ENCODE measurements at regions not wholly inside any gene's neighbourhood (a gene's known extent, or its start where the extent isn't known, plus 50 kb on each side); places are given as distances from the start of the nearest gene placed in this dataset.

DNA sequence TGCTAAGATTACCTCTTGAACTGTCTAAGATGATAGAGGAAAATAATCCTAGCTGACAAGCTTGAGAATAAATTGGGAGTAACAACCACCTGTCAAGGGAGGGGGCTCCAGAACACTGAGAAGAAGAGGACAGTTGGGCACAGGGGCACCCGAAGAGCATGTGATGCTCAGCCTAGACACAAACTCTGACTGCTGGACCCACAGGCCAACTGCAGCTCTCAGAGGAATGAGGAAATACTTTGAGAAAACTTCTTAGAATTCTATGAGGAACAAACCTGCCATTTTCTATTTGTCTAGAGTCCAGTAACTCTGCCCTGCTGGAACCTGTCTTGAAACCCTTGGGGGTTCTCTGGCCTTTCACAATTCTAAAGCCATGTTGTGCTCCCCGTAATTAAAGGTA is 124.1 kb upstream of the KCNK2 start:
- Histone ChIP-seq H3K4me1 (no peaks in the 10 kb centered on the region), H3K4me3 (no peak overlapping the region), H3K27me3 (no peaks in the 10 kb centered on the region), H3K36me3 (no peaks in the 10 kb centered on the region), H3K27ac (no peak overlapping the region), H3K9me3 (peaks cover 0 to 4% (median 0%) of the 10 kb centered on the region in 4 donors)
- WGBS, 2 donors, result 81 to 88% methylated on average over 2 of the region's 2 CpGs
- intact Hi-C loops (cut with DNase I), result no loop called here
- TF ChIP-seq POLR2AphosphoS5 (IDR thresholded peaks at IDR 0.05) (no peak), EP300 (IDR thresholded peaks at IDR 0.05) (no peak), POLR2A (IDR thresholded peaks at IDR 0.05) (no peak)
- TF ChIP-seq, protein P1, sequence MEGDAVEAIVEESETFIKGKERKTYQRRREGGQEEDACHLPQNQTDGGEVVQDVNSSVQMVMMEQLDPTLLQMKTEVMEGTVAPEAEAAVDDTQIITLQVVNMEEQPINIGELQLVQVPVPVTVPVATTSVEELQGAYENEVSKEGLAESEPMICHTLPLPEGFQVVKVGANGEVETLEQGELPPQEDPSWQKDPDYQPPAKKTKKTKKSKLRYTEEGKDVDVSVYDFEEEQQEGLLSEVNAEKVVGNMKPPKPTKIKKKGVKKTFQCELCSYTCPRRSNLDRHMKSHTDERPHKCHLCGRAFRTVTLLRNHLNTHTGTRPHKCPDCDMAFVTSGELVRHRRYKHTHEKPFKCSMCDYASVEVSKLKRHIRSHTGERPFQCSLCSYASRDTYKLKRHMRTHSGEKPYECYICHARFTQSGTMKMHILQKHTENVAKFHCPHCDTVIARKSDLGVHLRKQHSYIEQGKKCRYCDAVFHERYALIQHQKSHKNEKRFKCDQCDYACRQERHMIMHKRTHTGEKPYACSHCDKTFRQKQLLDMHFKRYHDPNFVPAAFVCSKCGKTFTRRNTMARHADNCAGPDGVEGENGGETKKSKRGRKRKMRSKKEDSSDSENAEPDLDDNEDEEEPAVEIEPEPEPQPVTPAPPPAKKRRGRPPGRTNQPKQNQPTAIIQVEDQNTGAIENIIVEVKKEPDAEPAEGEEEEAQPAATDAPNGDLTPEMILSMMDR (IDR thresholded peaks at IDR 0.05), result no peak
- DNase-seq, result no peak

DNA sequence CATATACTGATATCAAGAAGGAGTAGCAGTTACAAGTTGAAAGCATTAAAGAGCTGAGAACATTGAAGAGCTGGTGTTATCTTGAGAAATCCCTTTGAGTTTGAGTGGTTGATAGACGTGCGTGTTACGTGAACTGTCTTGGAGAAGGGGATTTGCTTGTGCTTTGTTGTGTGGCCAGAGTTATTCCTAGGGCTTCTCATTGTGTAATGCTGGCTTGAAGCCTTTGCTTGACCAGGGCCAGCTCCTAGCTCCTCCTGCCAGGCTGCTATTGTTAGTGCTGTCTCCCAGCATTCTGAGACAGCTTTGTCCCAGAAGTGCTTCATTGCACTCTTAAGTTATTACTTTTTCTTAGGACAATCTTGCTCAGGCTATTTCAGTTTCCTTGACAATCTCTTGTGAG is 116.2 kb upstream of the KCNK2 start:
- TF ChIP-seq EP300 (IDR thresholded peaks at IDR 0.05) (no peak), POLR2A (IDR thresholded peaks at IDR 0.05) (no peak), POLR2AphosphoS5 (IDR thresholded peaks at IDR 0.05) (no peak)
- TF ChIP-seq, protein P1 (IDR thresholded peaks at IDR 0.05), result no peak
- no peaks in the 10 kb centered on the region for H3K36me3 ChIP-seq
- no peak for DNase-seq
- no peak overlapping the region for H3K4me3 ChIP-seq
- no peaks in the 10 kb centered on the region for H3K27me3 ChIP-seq
- H3K27ac ChIP-seq, result no peak overlapping the region
- no peaks in the 10 kb centered on the region for H3K9me3 ChIP-seq
- 75 to 83% methylated on average over 3 of the region's 3 CpGs for WGBS, 2 donors
- H3K4me1 ChIP-seq, result no peaks in the 10 kb centered on the region
- intact Hi-C loops (cut with DNase I), result no loop called here

DNA sequence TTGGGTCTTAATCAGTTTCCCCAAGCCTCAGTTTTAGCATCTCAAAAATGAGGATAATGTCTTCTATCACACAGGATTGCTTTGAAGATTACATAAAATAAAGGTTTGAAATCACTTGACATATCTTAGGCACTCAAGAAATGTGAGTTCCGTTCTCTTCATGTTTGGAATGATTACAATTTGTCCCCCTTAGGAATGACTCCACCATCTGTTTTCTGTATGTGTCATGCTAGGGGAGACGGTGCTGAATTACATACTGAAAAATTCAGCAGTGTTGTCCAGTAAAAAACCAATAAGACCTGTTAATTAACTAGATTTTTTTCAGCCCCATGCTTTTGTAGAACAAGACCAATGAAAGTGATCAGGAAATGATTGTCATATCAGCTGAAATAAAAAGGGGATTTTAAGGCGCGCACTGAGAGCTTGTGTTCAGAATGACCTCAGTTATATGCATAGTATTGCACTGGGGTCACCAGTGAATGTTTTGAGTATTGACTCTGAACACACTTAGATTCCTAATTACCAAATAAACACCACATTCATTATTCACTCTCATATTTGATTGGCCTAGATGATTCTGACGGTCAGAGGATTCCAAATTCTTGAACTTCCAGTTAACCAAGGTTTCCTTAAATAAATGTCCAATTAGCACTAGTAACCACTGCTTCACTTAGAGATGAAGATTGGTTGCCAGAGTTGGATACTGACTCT is 114.5 kb upstream of the KCNK2 start:
- Histone ChIP-seq H3K4me3 (no peak overlapping the region), H3K27me3 (no peaks in the 10 kb centered on the region), H3K9me3 (no peaks in the 10 kb centered on the region), H3K4me1 (no peaks in the 10 kb centered on the region), H3K27ac (no peak overlapping the region), H3K36me3 (no peaks in the 10 kb centered on the region)
- TF ChIP-seq EP300 (IDR thresholded peaks at IDR 0.05) (no peak), POLR2A (IDR thresholded peaks at IDR 0.05) (no peak), POLR2AphosphoS5 (IDR thresholded peaks at IDR 0.05) (no peak)
- TF ChIP-seq, protein P1 (IDR thresholded peaks at IDR 0.05), result no peak
- intact Hi-C loops (cut with DNase I), result no loop called here
- no peak for DNase-seq
- 79 to 82% methylated on average over 5 of the region's 5 CpGs for WGBS, 2 donors

DNA sequence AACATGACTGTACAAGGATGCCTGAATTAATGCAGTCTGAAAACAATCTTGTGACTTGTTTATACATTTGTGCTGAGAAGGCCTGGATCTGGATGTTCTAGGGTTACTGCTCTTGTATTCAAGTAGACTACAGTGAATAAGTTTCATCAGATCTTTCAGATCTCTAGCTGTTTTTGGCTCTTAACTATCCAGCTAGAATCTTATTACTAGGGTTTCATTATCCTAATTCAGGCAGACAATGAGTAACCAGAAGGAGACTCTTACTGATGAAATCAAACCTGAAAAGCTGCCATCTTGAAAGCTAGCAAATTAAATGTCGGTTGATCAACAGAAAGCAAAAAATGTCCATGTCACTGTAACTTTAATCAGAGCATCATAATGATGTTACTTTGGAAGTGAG is 112.5 kb upstream of the KCNK2 start:
- Histone ChIP-seq H3K4me1 (no peaks in the 10 kb centered on the region), H3K27ac (no peak overlapping the region), H3K4me3 (no peak overlapping the region), H3K9me3 (no peaks in the 10 kb centered on the region), H3K36me3 (no peaks in the 10 kb centered on the region), H3K27me3 (no peaks in the 10 kb centered on the region)
- TF ChIP-seq POLR2AphosphoS5 (IDR thresholded peaks at IDR 0.05), result no peak
- TF ChIP-seq, protein P1 (IDR thresholded peaks at IDR 0.05), result no peak
- no peak for TF ChIP-seq EP300 (IDR thresholded peaks at IDR 0.05)
- no peak for TF ChIP-seq POLR2A (IDR thresholded peaks at IDR 0.05)
- 87 to 88% methylated on average over 1 of the region's 1 CpG for WGBS, 2 donors
- intact Hi-C loops (cut with DNase I), result no loop called here
- no peak for DNase-seq

DNA sequence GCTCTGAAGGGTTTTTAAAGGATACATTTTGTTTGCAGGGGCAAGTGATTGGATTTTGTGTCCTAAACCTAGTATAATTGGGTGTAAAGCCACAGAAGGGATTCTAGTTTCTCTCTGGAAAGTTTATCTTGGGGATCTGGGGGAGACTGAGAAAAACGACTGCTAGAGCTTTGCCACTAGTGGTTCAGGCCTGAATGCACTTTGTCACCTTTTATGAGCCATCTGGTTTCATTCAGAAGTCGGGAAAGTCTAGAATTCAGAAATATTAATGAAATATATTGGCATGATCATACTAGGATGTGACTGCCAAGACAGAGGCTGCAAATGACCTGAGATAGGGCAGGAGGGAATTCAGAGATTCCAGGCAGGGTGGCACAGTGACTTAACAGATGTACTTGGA is 111.5 kb upstream of the KCNK2 start:
- 19 to 45% methylated on average over 2 of the region's 2 CpGs for WGBS, 2 donors
- Histone ChIP-seq H3K36me3 (no peaks in the 10 kb centered on the region), H3K27me3 (no peaks in the 10 kb centered on the region), H3K4me3 (no peak overlapping the region), H3K9me3 (no peaks in the 10 kb centered on the region), H3K4me1 (no peaks in the 10 kb centered on the region), H3K27ac (no peak overlapping the region)
- TF ChIP-seq EP300 (IDR thresholded peaks at IDR 0.05) (no peak), POLR2A (IDR thresholded peaks at IDR 0.05) (no peak), POLR2AphosphoS5 (IDR thresholded peaks at IDR 0.05) (no peak)
- TF ChIP-seq, protein P1 (IDR thresholded peaks at IDR 0.05), result no peak
- no peak for DNase-seq
- intact Hi-C loops (cut with DNase I), result no loop called here

Measured in sigmoid colon (tissue), 6 donors.